ENCODE measurements at regions not wholly inside any gene's neighbourhood (a gene's known extent, or its start where the extent isn't known, plus 50 kb on each side); places are given as distances from the start of the nearest gene placed in this dataset.

- DNase-seq (ENCODE audit: low spot score): no peak
- H3K4me3 ChIP-seq: no peak overlapping the region
- 89% methylated on average over 3 of the region's 3 CpGs for WGBS
- H3K4me1 ChIP-seq (replicated peaks): no peaks in the 10 kb centered on the region
- H3K27ac ChIP-seq: no peak overlapping the region
- no peaks in the 10 kb centered on the region for H3K9me3 ChIP-seq
- intact Hi-C loops (cut with DNase I): no loop called here
- no peaks in the 10 kb centered on the region for H3K36me3 ChIP-seq
- no peaks in the 10 kb centered on the region for H3K27me3 ChIP-seq (replicated peaks; ENCODE audit: insufficient read depth)
- TF ChIP-seq POLR2AphosphoS5 (IDR thresholded peaks at IDR 0.05) (no peak), POLR2A (IDR thresholded peaks at IDR 0.05) (no peak), CTCF (IDR thresholded peaks at IDR 0.05) (no peak)
Measured at GRCh38 chr5:2280318-2280717, 397.6 kb upstream of the IRX4 start.

GRCh38 chr5:2278825-2279456 is 396.2 kb upstream of the IRX4 start:
- no peaks in the 10 kb centered on the region for H3K4me1 ChIP-seq (replicated peaks)

GRCh38 chr5:2277886-2278285 is 395.2 kb upstream of the IRX4 start:
- intact Hi-C loops (cut with DNase I): no loop called here
- no peak for DNase-seq (ENCODE audit: low spot score)
- no peaks in the 10 kb centered on the region for H3K27me3 ChIP-seq (replicated peaks; ENCODE audit: insufficient read depth)
- no peaks in the 10 kb centered on the region for H3K36me3 ChIP-seq
- no peaks in the 10 kb centered on the region for H3K9me3 ChIP-seq
- H3K27ac ChIP-seq: no peak overlapping the region
- no peaks in the 10 kb centered on the region for H3K4me1 ChIP-seq (replicated peaks)
- 86% methylated on average over 15 of the region's 15 CpGs for WGBS
- TF ChIP-seq POLR2A (IDR thresholded peaks at IDR 0.05): no peak
- TF ChIP-seq POLR2AphosphoS5 (IDR thresholded peaks at IDR 0.05): no peak
- TF ChIP-seq CTCF (IDR thresholded peaks at IDR 0.05): no peak
- no peak overlapping the region for H3K4me3 ChIP-seq

More at GRCh38 chr5:2278825-2279456, 396.2 kb upstream of the IRX4 start:
- Histone ChIP-seq H3K36me3 (no peaks in the 10 kb centered on the region), H3K27me3 (replicated peaks; ENCODE audit: insufficient read depth) (no peaks in the 10 kb centered on the region), H3K27ac (no peak overlapping the region), H3K9me3 (no peaks in the 10 kb centered on the region), H3K4me3 (no peak overlapping the region)
- intact Hi-C loops (cut with DNase I): no loop called here
- TF ChIP-seq POLR2AphosphoS5 (IDR thresholded peaks at IDR 0.05): no peak
- no peak for TF ChIP-seq POLR2A (IDR thresholded peaks at IDR 0.05)
- no peak for TF ChIP-seq CTCF (IDR thresholded peaks at IDR 0.05)
- DNase-seq (ENCODE audit: low spot score): no peak
- WGBS: 47% methylated on average over 27 of the region's 27 CpGs

- H3K27ac ChIP-seq: no peak overlapping the region
- 94% methylated on average over 8 of the region's 8 CpGs for WGBS
- no peaks in the 10 kb centered on the region for H3K4me1 ChIP-seq (replicated peaks)
- H3K4me3 ChIP-seq: no peak overlapping the region
- TF ChIP-seq POLR2AphosphoS5 (IDR thresholded peaks at IDR 0.05) (no peak), POLR2A (IDR thresholded peaks at IDR 0.05) (no peak), CTCF (IDR thresholded peaks at IDR 0.05) (no peak)
- no peaks in the 10 kb centered on the region for H3K27me3 ChIP-seq (replicated peaks; ENCODE audit: insufficient read depth)
- no peaks in the 10 kb centered on the region for H3K9me3 ChIP-seq
- H3K36me3 ChIP-seq: no peaks in the 10 kb centered on the region
- no peak for DNase-seq (ENCODE audit: low spot score)
- intact Hi-C loops (cut with DNase I): no loop called here
Measured at GRCh38 chr5:2276101-2276500, 393.4 kb upstream of the IRX4 start.

- intact Hi-C loops (cut with DNase I): no loop called here
- TF ChIP-seq CTCF (IDR thresholded peaks at IDR 0.05) (no peak), POLR2AphosphoS5 (IDR thresholded peaks at IDR 0.05) (no peak), POLR2A (IDR thresholded peaks at IDR 0.05) (no peak)
- no peaks in the 10 kb centered on the region for H3K9me3 ChIP-seq
- no peaks in the 10 kb centered on the region for H3K27me3 ChIP-seq (replicated peaks; ENCODE audit: insufficient read depth)
- no peaks in the 10 kb centered on the region for H3K36me3 ChIP-seq
- DNase-seq (ENCODE audit: low spot score): no peak
- WGBS: 94% methylated on average over 13 of the region's 13 CpGs
- H3K4me3 ChIP-seq: no peak overlapping the region
- H3K27ac ChIP-seq: no peak overlapping the region
- H3K4me1 ChIP-seq (replicated peaks): no peaks in the 10 kb centered on the region
Measured at GRCh38 chr5:2272755-2273154, 390.0 kb upstream of the IRX4 start.
